ENCODE measurements at regions not wholly inside any gene's neighbourhood (a gene's known extent, or its start where the extent isn't known, plus 50 kb on each side); places are given as distances from the start of the nearest gene placed in this dataset.

- TF ChIP-seq FOS (IDR thresholded peaks at IDR 0.05; ENCODE audit: borderline replicate concordance, extremely low read depth, insufficient read length) = no peak
- no peak for TF ChIP-seq POLR2AphosphoS2 (IDR thresholded peaks at IDR 0.05; ENCODE audit: low read depth, low read length)
- TF ChIP-seq CTCF (IDR thresholded peaks at IDR 0.05 in 2 of 3, conservative IDR thresholded peaks at IDR 0.05 in 1 of 3; ENCODE audit: control insufficient read depth in 2 of 3, extremely low read depth in 1 of 3, insufficient read depth in 1 of 3, low read depth in 3 of 3, low read length in 3 of 3) = no peak
- TF ChIP-seq IKZF1 (conservative IDR thresholded peaks at IDR 0.05) = no peak
- TF ChIP-seq EP300 (IDR thresholded peaks at IDR 0.05; ENCODE audit: borderline replicate concordance in 1 of 2, control insufficient read depth in 1 of 2, low read depth in 2 of 2, low read length in 2 of 2) = no peak
- no peak for TF ChIP-seq REST (IDR thresholded peaks at IDR 0.05; ENCODE audit: low read depth, low read length)
- TF ChIP-seq ASH2L (IDR thresholded peaks at IDR 0.05; ENCODE audit: borderline replicate concordance, low read depth) = no peak
- TF ChIP-seq TBL1XR1 (IDR thresholded peaks at IDR 0.05; ENCODE audit: low read depth, low read length) = no peak
- TF ChIP-seq SP1 (IDR thresholded peaks at IDR 0.05; ENCODE audit: low read depth, low read length) = no peak
- no peak for TF ChIP-seq YY1 (IDR thresholded peaks at IDR 0.05; ENCODE audit: low read depth, low read length)
- no peak for TF ChIP-seq SREBF2 (IDR thresholded peaks at IDR 0.05; ENCODE audit: low read length)
These were observed 1296.5 kb downstream of the MAT2B start for GRCh38 chr5:164801910-164802309.

All from GM12878 (cell line).